Left lung (tissue), 4 donors: ENCODE measurements at regions not wholly inside any gene's neighbourhood (a gene's known extent, or its start where the extent isn't known, plus 50 kb on each side); places are given as distances from the start of the nearest gene placed in this dataset.

ENCODE experiments used
- ATAC-seq: fragments of 200-7000 bp; cut with Tn5 transposase; one replicate; pipeline ENCODE4 v1.9.1; 2020; ENCODE audit warnings: moderate library complexity
- DNase-seq, 4 donors: peaks; one replicate each; pipeline ENCODE4 v3.0.0-alpha.2; 2013 to 2020
- H3K27ac ChIP-seq, 2 donors: fragments of 200-600 bp; sonication (generic) in 1 of 2; one replicate each; pipeline versions ENCODE4 v1.5.0 to v1.8.0; 2020 to 2021
- H3K27me3 ChIP-seq, 2 donors: fragments of 200-600 bp; sonication (generic) in 1 of 2; one replicate each; pipeline versions ENCODE4 v1.5.0 to v1.8.0; 2020 to 2021
- H3K36me3 ChIP-seq, 2 donors: fragments of 200-600 bp; sonication (generic) in 1 of 2; one replicate each; pipeline versions ENCODE4 v1.5.0 to v1.8.0; 2020 to 2021
- H3K4me1 ChIP-seq, 2 donors: fragments of 200-600 bp; one replicate each; pipeline ENCODE4 v1.8.0; 2021
- H3K4me3 ChIP-seq, 2 donors: fragments of 200-600 bp; sonication (generic) in 1 of 2; one replicate each; pipeline versions ENCODE4 v1.5.0 to v1.8.0; 2020 to 2021; ENCODE audit warnings: mild to moderate bottlenecking in 1 of 2
- H3K9me3 ChIP-seq, 2 donors: fragments of 200-600 bp; sonication (generic) in 1 of 2; one replicate each; pipeline versions ENCODE4 v1.5.0 to v1.8.0; 2020 to 2021
- CTCF ChIP-seq, 2 donors: fragments of 200-600 bp; sonication (generic) in 1 of 2; IDR thresholded peaks; one replicate each; pipeline versions ENCODE4 v1.5.0 to v1.8.0; 2021; ENCODE audit warnings: antibody characterized with exemption in 2 of 2
- intact Hi-C, 2 donors: fragments of 100-400 bp; cut with DNase I; formaldehyde crosslinking; loops; one replicate each; pipeline versions ENCODE4 v1.11.2 to v1.14.2; 2022
- donor health status: DM: no; HTN: yes; CAD: no.
- donor health status: DM: no; HTN: no; CAD: no.

- intact Hi-C loops, result no loop called here
- Histone ChIP-seq H3K27me3 (no peaks in the 10 kb centered on the region), H3K4me1 (no peaks in the 10 kb centered on the region), H3K27ac (no peak overlapping the region), H3K9me3 (no peaks in the 10 kb centered on the region), H3K4me3 (no peak overlapping the region), H3K36me3 (no peaks in the 10 kb centered on the region)
- TF ChIP-seq CTCF (IDR thresholded peaks at IDR 0.05), result no peak
- DNase-seq (no peak), ATAC-seq (no peak)
Observed at GRCh38 chr4:111652236-111652635, 493.0 kb upstream of the FAM241A start.

- DNase-seq (no peak), ATAC-seq (no peak)
- no peak for TF ChIP-seq CTCF (IDR thresholded peaks at IDR 0.05)
- no peaks in the 10 kb centered on the region for H3K9me3 ChIP-seq
- no peaks in the 10 kb centered on the region for H3K27me3 ChIP-seq
- H3K27ac ChIP-seq, result no peak overlapping the region
- intact Hi-C loops, result no loop called here
- H3K4me1 ChIP-seq, result no peaks in the 10 kb centered on the region
- no peaks in the 10 kb centered on the region for H3K36me3 ChIP-seq
- no peak overlapping the region for H3K4me3 ChIP-seq
Observed at GRCh38 chr4:111652986-111653385, 492.3 kb upstream of the FAM241A start.

GRCh38 chr4:111662496-111662895 is 482.8 kb upstream of the FAM241A start:
- no peak for ATAC-seq
- intact Hi-C loops, result no loop called here
- no peak for TF ChIP-seq CTCF (IDR thresholded peaks at IDR 0.05)

GRCh38 chr4:111664308-111664945 is 480.8 kb upstream of the FAM241A start:
- Histone ChIP-seq H3K4me1 (no peaks in the 10 kb centered on the region), H3K4me3 (no peak overlapping the region), H3K9me3 (no peaks in the 10 kb centered on the region), H3K27ac (no peak overlapping the region), H3K36me3 (no peaks in the 10 kb centered on the region), H3K27me3 (no peaks in the 10 kb centered on the region)
- ATAC-seq (no peak), DNase-seq (no peak)
- no peak for TF ChIP-seq CTCF (IDR thresholded peaks at IDR 0.05)
- intact Hi-C loops, result no loop called here

More at GRCh38 chr4:111662496-111662895, 482.8 kb upstream of the FAM241A start:
- Histone ChIP-seq H3K4me3 (no peak overlapping the region), H3K4me1 (no peaks in the 10 kb centered on the region), H3K9me3 (no peaks in the 10 kb centered on the region), H3K27ac (no peak overlapping the region), H3K36me3 (no peaks in the 10 kb centered on the region), H3K27me3 (no peaks in the 10 kb centered on the region)
- no peak for DNase-seq

- Histone ChIP-seq H3K27ac (no peak overlapping the region), H3K27me3 (no peaks in the 10 kb centered on the region), H3K9me3 (no peaks in the 10 kb centered on the region), H3K36me3 (no peaks in the 10 kb centered on the region), H3K4me3 (no peak overlapping the region), H3K4me1 (no peaks in the 10 kb centered on the region)
- DNase-seq, result no peak
- no peak for TF ChIP-seq CTCF (IDR thresholded peaks at IDR 0.05)
- intact Hi-C loops, result no loop called here
- no peak for ATAC-seq
Observed at GRCh38 chr4:111666826-111667360, 478.4 kb upstream of the FAM241A start.
